ENCODE measurements at regions not wholly inside any gene's neighbourhood (a gene's known extent, or its start where the extent isn't known, plus 50 kb on each side); places are given as distances from the start of the nearest gene placed in this dataset.

- H3K27ac ChIP-seq (ENCODE audit: low read length) = no peak overlapping the region
- H3F3A ChIP-seq (ENCODE audit: insufficient read depth, low read length) = no peaks in the 10 kb centered on the region
- no peaks in the 10 kb centered on the region for H3K27me3 ChIP-seq (replicated peaks; ENCODE audit: insufficient read depth, low read length)
- no peaks in the 10 kb centered on the region for H3K36me3 ChIP-seq (replicated peaks; ENCODE audit: insufficient read depth, low read length)
- no peak for DNase-seq
- no peaks in the 10 kb centered on the region for H3K9me3 ChIP-seq (replicated peaks; ENCODE audit: insufficient read depth, low read length)
- no peak overlapping the region for H3K4me3 ChIP-seq (ENCODE audit: low read length)
- no peaks in the 10 kb centered on the region for H3K9me2 ChIP-seq (replicated peaks; ENCODE audit: insufficient read depth, low read length)
- no peak overlapping the region for H3K9ac ChIP-seq (ENCODE audit: low read length)
- no peaks in the 10 kb centered on the region for H4K20me1 ChIP-seq (ENCODE audit: insufficient read depth, low read length)
- H3K4me2 ChIP-seq (ENCODE audit: low read depth, low read length) = no peak overlapping the region
- H2AFZ ChIP-seq (ENCODE audit: low read length) = no peak overlapping the region
- TF ChIP-seq EZH2phosphoT487 (IDR thresholded peaks at IDR 0.05; ENCODE audit: low read length) (no peak), EZH2 (optimal IDR thresholded peaks at IDR 0.05; ENCODE audit: low read depth, low read length) (no peak), CTCF (IDR thresholded peaks at IDR 0.05; ENCODE audit: low read length) (no peak)
- no peaks in the 10 kb centered on the region for H3K4me1 ChIP-seq (ENCODE audit: low read length)
- no peaks in the 10 kb centered on the region for H3K79me2 ChIP-seq (ENCODE audit: low read length)
Observed at GRCh38 chr5:173763410-173763809, 124.7 kb upstream of the CPEB4 start.

GRCh38 chr5:173764332-173765028 lies 123.7 kb upstream of the CPEB4 start:
- Histone ChIP-seq H3K27me3 (replicated peaks; ENCODE audit: insufficient read depth, low read length) (no peaks in the 10 kb centered on the region), H3K4me1 (ENCODE audit: low read length) (no peaks in the 10 kb centered on the region), H3F3A (ENCODE audit: insufficient read depth, low read length) (no peaks in the 10 kb centered on the region), H3K27ac (ENCODE audit: low read length) (no peak overlapping the region), H3K9me2 (replicated peaks; ENCODE audit: insufficient read depth, low read length) (no peaks in the 10 kb centered on the region), H2AFZ (ENCODE audit: low read length) (no peak overlapping the region), H3K4me3 (ENCODE audit: low read length) (no peak overlapping the region), H3K36me3 (replicated peaks; ENCODE audit: insufficient read depth, low read length) (no peaks in the 10 kb centered on the region), H4K20me1 (ENCODE audit: insufficient read depth, low read length) (no peaks in the 10 kb centered on the region), H3K9me3 (replicated peaks; ENCODE audit: insufficient read depth, low read length) (no peaks in the 10 kb centered on the region), H3K4me2 (ENCODE audit: low read depth, low read length) (no peak overlapping the region), H3K9ac (ENCODE audit: low read length) (no peak overlapping the region), H3K79me2 (ENCODE audit: low read length) (no peaks in the 10 kb centered on the region)
- DNase-seq = no peak
- TF ChIP-seq EZH2phosphoT487 (IDR thresholded peaks at IDR 0.05; ENCODE audit: low read length) (no peak), CTCF (IDR thresholded peaks at IDR 0.05; ENCODE audit: low read length) (no peak), EZH2 (optimal IDR thresholded peaks at IDR 0.05; ENCODE audit: low read depth, low read length) (no peak)

- no peaks in the 10 kb centered on the region for H4K20me1 ChIP-seq (ENCODE audit: insufficient read depth, low read length)
- H3K27ac ChIP-seq (ENCODE audit: low read length) = no peak overlapping the region
- H3K4me3 ChIP-seq (ENCODE audit: low read length) = no peak overlapping the region
- H3K4me2 ChIP-seq (ENCODE audit: low read depth, low read length) = no peak overlapping the region
- no peaks in the 10 kb centered on the region for H3K27me3 ChIP-seq (replicated peaks; ENCODE audit: insufficient read depth, low read length)
- no peaks in the 10 kb centered on the region for H3K36me3 ChIP-seq (replicated peaks; ENCODE audit: insufficient read depth, low read length)
- no peak for DNase-seq
- no peaks in the 10 kb centered on the region for H3K9me2 ChIP-seq (replicated peaks; ENCODE audit: insufficient read depth, low read length)
- TF ChIP-seq CTCF (IDR thresholded peaks at IDR 0.05; ENCODE audit: low read length) (no peak), EZH2phosphoT487 (IDR thresholded peaks at IDR 0.05; ENCODE audit: low read length) (no peak), EZH2 (optimal IDR thresholded peaks at IDR 0.05; ENCODE audit: low read depth, low read length) (no peak)
- H3K4me1 ChIP-seq (ENCODE audit: low read length) = no peaks in the 10 kb centered on the region
- H2AFZ ChIP-seq (ENCODE audit: low read length) = no peak overlapping the region
- no peak overlapping the region for H3K9ac ChIP-seq (ENCODE audit: low read length)
- no peaks in the 10 kb centered on the region for H3K9me3 ChIP-seq (replicated peaks; ENCODE audit: insufficient read depth, low read length)
- no peaks in the 10 kb centered on the region for H3K79me2 ChIP-seq (ENCODE audit: low read length)
- H3F3A ChIP-seq (ENCODE audit: insufficient read depth, low read length) = no peaks in the 10 kb centered on the region
Observed at GRCh38 chr5:173765029-173765644, 123.0 kb upstream of the CPEB4 start.
